PFSK-1 (cell line): ENCODE measurements at regions not wholly inside any gene's neighbourhood (a gene's known extent, or its start where the extent isn't known, plus 50 kb on each side); places are given as distances from the start of the nearest gene placed in this dataset.

Source experiments
- FOXP2 ChIP-seq: optimal IDR thresholded peaks from 2 replicates; pipeline ENCODE3; 2011; ENCODE audit warnings: borderline replicate concordance, control low read depth, inconsistent platforms; ENCODE audit not compliant: insufficient read depth; ENCODE audit errors: extremely low read length, extremely low read depth
- POLR2AphosphoS5 ChIP-seq: IDR thresholded peaks from 2 replicates; pipeline ENCODE4 v1.6.1; 2012; ENCODE audit warnings: low read depth, mild to moderate bottlenecking, control low read depth, low read length, moderate library complexity
- REST ChIP-seq, 2 experiments: IDR thresholded peaks; 2 replicates each; pipeline versions ENCODE4 v1.6.1 to v1.8.0; 2011 to 2012; ENCODE audit warnings: low read depth in 2 of 2, low read length in 2 of 2, control low read depth in 1 of 2, inconsistent platforms in 1 of 2, mild to moderate bottlenecking in 1 of 2, moderate library complexity in 1 of 2; ENCODE audit not compliant: insufficient read depth in 1 of 2
- SIN3A ChIP-seq: IDR thresholded peaks from 2 replicates; pipeline ENCODE4 v1.6.1; 2012; ENCODE audit warnings: mild to moderate bottlenecking, low read length, moderate library complexity, borderline replicate concordance; ENCODE audit not compliant: insufficient read depth
- TAF1 ChIP-seq: IDR thresholded peaks from 2 replicates; pipeline ENCODE4 v1.6.1; 2012; ENCODE audit warnings: low read length, control low read depth, borderline replicate concordance; ENCODE audit not compliant: insufficient read depth

GRCh38 chr4:163913571-163913970 lies 419.1 kb downstream of the TMA16 start:
- TF ChIP-seq REST (IDR thresholded peaks at IDR 0.05; ENCODE audit: insufficient read depth in 1 of 2, low read depth in 2 of 2, low read length in 2 of 2) (no peak), TAF1 (no peak), POLR2AphosphoS5 (no peak), FOXP2 (no peak), SIN3A (no peak)
